GM10266 (cell line): ENCODE measurements at regions not wholly inside any gene's neighbourhood (a gene's known extent, or its start where the extent isn't known, plus 50 kb on each side); places are given as distances from the start of the nearest gene placed in this dataset.

Experiments
- DNase-seq: peaks from one replicate; pipeline ENCODE4 v3.0.0; 2012; ENCODE audit errors: extremely low spot score
- CTCF ChIP-seq: IDR thresholded peaks from 2 replicates; pipeline ENCODE4 v1.5.1; 2012; ENCODE audit warnings: mild to moderate bottlenecking, low read depth; ENCODE audit not compliant: control insufficient read depth, insufficient read depth; ENCODE audit errors: missing control alignments

DNA sequence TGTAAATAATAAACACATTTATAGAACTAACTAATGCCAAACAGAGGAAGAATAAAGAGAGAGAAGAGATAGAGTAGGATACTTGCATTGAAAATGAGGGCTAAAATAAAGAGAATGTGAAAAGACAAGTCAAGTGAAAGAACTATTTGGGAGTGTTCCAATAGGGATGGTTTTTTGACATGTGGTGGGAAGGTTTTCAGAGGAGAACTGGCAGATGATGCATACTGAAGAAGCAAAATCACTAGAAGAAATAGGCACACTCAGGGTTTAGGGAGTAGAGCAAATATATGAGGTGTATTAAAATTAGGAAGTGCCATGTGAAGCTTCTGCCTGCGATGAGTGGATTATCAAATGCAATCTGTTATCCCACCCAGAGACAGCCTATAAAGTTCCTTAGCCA lies 744.8 kb downstream of the REEP3 start:
- no peak for DNase-seq
- TF ChIP-seq CTCF: no peak

GRCh38 chr10:64271508-64271907 lies 750.3 kb downstream of the REEP3 start:
- DNase-seq: no peak

GRCh38 chr10:64271983-64272382 lies 750.8 kb downstream of the REEP3 start:
- TF ChIP-seq CTCF: no peak
- DNase-seq: no peak

More at GRCh38 chr10:64271508-64271907, 750.3 kb downstream of the REEP3 start:
- no peak for TF ChIP-seq CTCF

- DNase-seq: no peak
- TF ChIP-seq CTCF: no peak
Measured at GRCh38 chr10:64275001-64275400, 753.8 kb downstream of the REEP3 start.

GRCh38 chr10:64275774-64276173 lies 754.6 kb downstream of the REEP3 start:
- TF ChIP-seq CTCF: no peak
- no peak for DNase-seq

GRCh38 chr10:64277536-64277935 lies 756.3 kb downstream of the REEP3 start:
- TF ChIP-seq CTCF: no peak

GRCh38 chr10:64283621-64284020 lies 762.4 kb downstream of the REEP3 start:
- no peak for DNase-seq
- TF ChIP-seq CTCF: no peak

More at GRCh38 chr10:64277536-64277935, 756.3 kb downstream of the REEP3 start:
- no peak for DNase-seq
